Duodenal mucosa (tissue), 2 donors: ENCODE measurements at regions not wholly inside any gene's neighbourhood (a gene's known extent, or its start where the extent isn't known, plus 50 kb on each side); places are given as distances from the start of the nearest gene placed in this dataset.

Experiments
- H3K27ac ChIP-seq: one replicate; pipeline ENCODE4 v1.7.0; 2013; ENCODE audit warnings: low read depth, low read length
- H3K27me3 ChIP-seq, 2 donors: one replicate each; pipeline ENCODE4 v1.7.0; 2013; ENCODE audit warnings: low read length in 2 of 2, control low read depth in 1 of 2; ENCODE audit not compliant: insufficient read depth in 2 of 2, control insufficient read depth in 1 of 2
- H3K36me3 ChIP-seq, 2 donors: one replicate each; pipeline ENCODE4 v1.7.0; 2013; ENCODE audit warnings: low read length in 2 of 2, control low read depth in 1 of 2; ENCODE audit not compliant: insufficient read depth in 2 of 2, control insufficient read depth in 1 of 2
- H3K4me1 ChIP-seq, 2 donors: one replicate each; pipeline ENCODE4 v1.7.0; 2013; ENCODE audit warnings: low read length in 2 of 2, control low read depth in 1 of 2; ENCODE audit not compliant: insufficient read depth in 2 of 2, control insufficient read depth in 1 of 2
- H3K4me3 ChIP-seq, 2 donors: one replicate each; pipeline ENCODE4 v1.7.0; 2013; ENCODE audit warnings: low read length in 2 of 2, low read depth in 1 of 2
- H3K9ac ChIP-seq, 2 donors: one replicate each; pipeline ENCODE4 v1.7.0; 2013; ENCODE audit warnings: low read length in 2 of 2, low read depth in 1 of 2
- H3K9me3 ChIP-seq, 2 donors: one replicate each; pipeline ENCODE4 v1.7.0; 2013; ENCODE audit warnings: low read length in 2 of 2, control low read depth in 1 of 2; ENCODE audit not compliant: control insufficient read depth in 1 of 2

- H3K9ac ChIP-seq, result no peak overlapping the region
- no peak overlapping the region for H3K27ac ChIP-seq
- no peaks in the 10 kb centered on the region for H3K36me3 ChIP-seq
- no peaks in the 10 kb centered on the region for H3K4me1 ChIP-seq
- no peaks in the 10 kb centered on the region for H3K9me3 ChIP-seq
- H3K4me3 ChIP-seq, result no peak overlapping the region
- peaks cover 0 to 6% of the 10 kb centered on the region in 2 donors for H3K27me3 ChIP-seq
Measured at GRCh38 chr13:53198736-53199135, 170.1 kb downstream of the OLFM4 start.

- Histone ChIP-seq H3K4me1 (no peaks in the 10 kb centered on the region), H3K9me3 (no peaks in the 10 kb centered on the region), H3K4me3 (no peak overlapping the region), H3K27ac (no peak overlapping the region), H3K9ac (no peak overlapping the region), H3K27me3 (peaks cover 0 to 6% of the 10 kb centered on the region in 2 donors), H3K36me3 (no peaks in the 10 kb centered on the region)
Measured at GRCh38 chr13:53200075-53200474, 171.5 kb downstream of the OLFM4 start.

- Histone ChIP-seq H3K9me3 (no peaks in the 10 kb centered on the region), H3K9ac (no peak overlapping the region), H3K27me3 (peaks cover 0 to 6% of the 10 kb centered on the region in 2 donors), H3K4me1 (no peaks in the 10 kb centered on the region), H3K36me3 (no peaks in the 10 kb centered on the region), H3K4me3 (no peak overlapping the region), H3K27ac (no peak overlapping the region)
Measured at GRCh38 chr13:53200498-53201453, 172.2 kb downstream of the OLFM4 start.

DNA sequence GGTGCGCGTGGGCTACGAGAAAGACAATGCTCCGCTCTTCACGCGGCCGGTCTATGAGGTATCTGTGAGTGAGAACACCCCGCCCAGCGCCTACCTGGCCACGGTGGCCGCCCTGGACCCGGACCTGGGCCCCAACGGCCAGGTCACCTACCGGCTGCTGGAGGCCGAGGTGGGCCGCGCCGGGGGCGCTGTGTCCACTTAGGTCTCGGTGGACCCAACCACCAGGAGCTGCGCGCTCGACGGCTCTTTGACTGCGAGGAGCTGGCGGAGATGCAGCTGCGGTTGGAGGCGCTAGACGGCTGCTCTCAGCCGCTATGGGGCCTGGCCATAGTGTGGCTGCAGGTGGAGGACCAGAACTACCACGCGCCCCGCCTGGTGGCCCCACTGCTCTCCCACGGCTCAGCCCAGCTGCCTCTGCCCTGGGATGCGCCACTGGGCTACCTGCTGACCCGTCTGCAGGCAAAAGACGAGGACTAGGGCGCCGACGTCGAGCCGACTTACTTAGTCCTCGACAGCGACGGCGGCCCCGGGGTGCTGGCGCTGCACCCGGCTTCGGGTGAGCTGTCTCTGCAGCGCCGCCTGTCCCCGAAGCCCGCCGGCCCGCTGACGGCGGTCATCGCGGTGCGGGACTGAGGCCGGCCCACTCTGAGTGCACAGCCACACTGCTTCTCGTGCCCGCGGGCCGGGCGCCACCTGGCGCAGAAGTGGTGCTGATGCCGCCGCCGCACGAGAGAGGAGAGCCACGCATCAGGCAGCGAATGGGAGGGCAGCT lies 173.0 kb downstream of the OLFM4 start:
- Histone ChIP-seq H3K36me3 (no peaks in the 10 kb centered on the region), H3K9ac (no peak overlapping the region), H3K4me1 (no peaks in the 10 kb centered on the region), H3K9me3 (no peaks in the 10 kb centered on the region), H3K27me3 (peaks cover 0 to 6% of the 10 kb centered on the region in 2 donors), H3K4me3 (no peak overlapping the region), H3K27ac (no peak overlapping the region)

GRCh38 chr13:53204598-53204997 lies 176.0 kb downstream of the OLFM4 start:
- Histone ChIP-seq H3K27ac (no peak overlapping the region), H3K27me3 (peaks cover 0 to 4% of the 10 kb centered on the region in 2 donors), H3K36me3 (no peaks in the 10 kb centered on the region), H3K4me1 (no peaks in the 10 kb centered on the region), H3K4me3 (no peak overlapping the region), H3K9ac (no peak overlapping the region), H3K9me3 (no peaks in the 10 kb centered on the region)

GRCh38 chr13:53206455-53206854 lies 177.8 kb downstream of the OLFM4 start:
- Histone ChIP-seq H3K4me3 (no peak overlapping the region), H3K27ac (no peak overlapping the region), H3K4me1 (no peaks in the 10 kb centered on the region), H3K9ac (no peak overlapping the region), H3K27me3 (no peaks in the 10 kb centered on the region), H3K9me3 (no peaks in the 10 kb centered on the region), H3K36me3 (no peaks in the 10 kb centered on the region)

DNA sequence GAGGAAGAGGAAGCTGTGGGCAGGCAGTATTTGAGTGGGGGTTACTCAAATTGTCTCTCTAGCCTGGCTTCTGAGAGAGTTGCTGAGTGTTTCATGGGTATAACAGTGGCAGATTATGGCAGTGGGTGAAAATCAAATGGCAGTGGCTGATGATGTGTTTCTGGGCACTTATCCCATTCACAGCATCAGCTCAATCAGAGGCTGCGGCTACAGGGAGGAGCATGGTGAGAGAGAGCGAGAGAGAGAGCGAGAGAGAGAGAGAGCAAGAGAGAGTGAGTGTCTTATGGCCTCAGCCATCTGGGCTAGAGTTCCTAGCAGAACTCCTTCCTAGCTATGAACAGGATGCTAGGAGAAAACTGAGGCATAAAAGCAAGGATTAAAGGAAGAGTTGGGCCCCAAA lies 178.9 kb downstream of the OLFM4 start:
- Histone ChIP-seq H3K4me1 (no peaks in the 10 kb centered on the region), H3K4me3 (no peak overlapping the region), H3K9ac (no peak overlapping the region), H3K36me3 (no peaks in the 10 kb centered on the region), H3K9me3 (no peaks in the 10 kb centered on the region), H3K27me3 (no peaks in the 10 kb centered on the region), H3K27ac (no peak overlapping the region)

- H3K9ac ChIP-seq, result no peak overlapping the region
- no peaks in the 10 kb centered on the region for H3K36me3 ChIP-seq
- no peaks in the 10 kb centered on the region for H3K9me3 ChIP-seq
- H3K27ac ChIP-seq, result no peak overlapping the region
- H3K27me3 ChIP-seq, result no peaks in the 10 kb centered on the region
- H3K4me3 ChIP-seq, result no peak overlapping the region
- H3K4me1 ChIP-seq, result no peaks in the 10 kb centered on the region
Measured at GRCh38 chr13:53214433-53214832, 185.8 kb downstream of the OLFM4 start.

DNA sequence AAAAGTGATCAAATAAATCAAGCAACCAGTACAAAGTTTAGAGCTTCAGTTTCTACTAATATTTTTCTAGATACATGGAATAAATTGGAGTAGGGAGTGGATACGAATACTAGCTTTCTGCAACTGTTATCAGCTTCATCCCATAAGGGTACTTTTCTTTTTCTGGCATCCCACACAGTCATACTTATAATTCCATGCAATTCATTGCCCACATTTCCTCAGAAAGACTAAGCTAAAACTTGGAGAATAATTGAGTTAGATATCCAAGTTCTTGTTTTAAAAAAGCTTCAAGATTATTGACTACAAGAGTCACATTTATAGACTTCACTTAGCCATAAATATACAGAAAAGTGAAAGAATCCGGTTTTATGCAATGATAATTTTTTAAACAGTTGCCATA lies 186.9 kb downstream of the OLFM4 start:
- no peaks in the 10 kb centered on the region for H3K4me1 ChIP-seq
- no peaks in the 10 kb centered on the region for H3K36me3 ChIP-seq
- no peak overlapping the region for H3K9ac ChIP-seq
- H3K27me3 ChIP-seq, result no peaks in the 10 kb centered on the region
- no peak overlapping the region for H3K4me3 ChIP-seq
- H3K27ac ChIP-seq, result no peak overlapping the region
- H3K9me3 ChIP-seq, result no peaks in the 10 kb centered on the region

DNA sequence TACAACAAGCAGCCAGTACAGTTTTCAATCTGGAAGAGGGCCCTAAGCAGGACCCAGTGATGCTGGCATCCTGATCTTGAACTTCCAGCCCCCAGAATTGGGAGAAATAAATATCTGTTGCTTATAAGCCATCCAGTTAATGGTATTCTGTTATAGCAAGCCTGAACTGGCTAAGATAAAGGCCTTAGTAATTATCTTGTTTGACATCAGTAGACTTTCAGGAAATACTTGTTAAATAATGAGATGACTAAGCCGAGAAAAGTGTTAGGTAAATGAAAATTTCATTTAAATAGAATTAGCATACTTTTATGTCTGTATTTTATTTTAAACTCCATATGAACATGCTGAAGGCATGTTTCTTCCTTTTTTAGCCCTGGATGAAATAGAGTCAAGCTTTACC lies 188.2 kb downstream of the OLFM4 start:
- Histone ChIP-seq H3K4me1 (no peaks in the 10 kb centered on the region), H3K27me3 (no peaks in the 10 kb centered on the region), H3K27ac (no peak overlapping the region), H3K9me3 (no peaks in the 10 kb centered on the region), H3K36me3 (no peaks in the 10 kb centered on the region), H3K9ac (no peak overlapping the region), H3K4me3 (no peak overlapping the region)
